IMR-90 (cell line): ENCODE measurements at regions not wholly inside any gene's neighbourhood (a gene's known extent, or its start where the extent isn't known, plus 50 kb on each side); places are given as distances from the start of the nearest gene placed in this dataset.

Experiments
- ATAC-seq: fragments of 200-7000 bp; cut with Tn5 transposase; 2 replicates; pipeline ENCODE4 v1.9.1; 2020; ENCODE audit warnings: low read depth, mild to moderate bottlenecking, moderate library complexity
- BruUV-seq: library from RNA; stranded (reverse); fragments of 400-500 nt; replicated peaks from 2 replicates; lab custom pipeline; 2021; lab: Mats Ljungman, UMichigan
- CTCF ChIA-PET: fragments of 300-600 bp; formaldehyde crosslinking; extraction: SDS; loops from one replicate; lab custom pipeline; 2021; ENCODE audit warnings: antibody characterized with exemption; lab: Yijun Ruan, JAX
- POLR2A ChIA-PET: fragments of 300-600 bp; sonication (Branson Sonifier 250); formaldehyde crosslinking; loops from one replicate; lab custom pipeline; 2022; ENCODE audit warnings: antibody characterized with exemption; ENCODE audit not compliant: unreplicated experiment; lab: Charles Lee
- DNase-seq: peaks from one replicate; pipeline ENCODE4 v3.0.0; 2013
- H2AFZ ChIP-seq: replicated peaks from 2 replicates; pipeline ENCODE3; 2013; ENCODE audit warnings: low read length, mild to moderate bottlenecking; ENCODE audit not compliant: poor library complexity
- H2AK5ac ChIP-seq: 2 replicates; pipeline ENCODE4 v1.6.1; 2013; ENCODE audit warnings: low read depth, low read length, inconsistent platforms
- H2AK9ac ChIP-seq: replicated peaks from 2 replicates; pipeline ENCODE3; 2013; ENCODE audit warnings: mild to moderate bottlenecking, low read depth, low read length, moderate library complexity; ENCODE audit not compliant: poor library complexity
- H2BK120ac ChIP-seq: 2 replicates; pipeline ENCODE4 v1.6.1; 2013; ENCODE audit warnings: low read depth, low read length, inconsistent platforms
- H2BK15ac ChIP-seq: 3 replicates; pipeline ENCODE4 v1.6.1; 2013; ENCODE audit warnings: low read depth, low read length, inconsistent platforms
- H2BK20ac ChIP-seq: 2 replicates; pipeline ENCODE4 v1.6.1; 2013; ENCODE audit warnings: low read depth, mild to moderate bottlenecking, inconsistent platforms, low read length, moderate library complexity
- H2BK5ac ChIP-seq: 2 replicates; pipeline ENCODE4 v1.6.1; 2013; ENCODE audit warnings: mild to moderate bottlenecking, low read depth, low read length, inconsistent platforms; ENCODE audit not compliant: poor library complexity, severe bottlenecking
- H3K14ac ChIP-seq: replicated peaks from 2 replicates; pipeline ENCODE4 v1.6.1; 2013; ENCODE audit warnings: low read depth, low read length, inconsistent platforms
- H3K18ac ChIP-seq: 2 replicates; pipeline ENCODE4 v1.6.1; 2013; ENCODE audit warnings: low read depth, low read length, control low read depth
- H3K23ac ChIP-seq: 2 replicates; pipeline ENCODE4 v1.6.1; 2013; ENCODE audit warnings: low read depth, low read length, inconsistent platforms
- H3K27ac ChIP-seq: 2 replicates; pipeline ENCODE4 v1.5.1; 2013; ENCODE audit warnings: mild to moderate bottlenecking, control low read depth, low read length; ENCODE audit not compliant: insufficient read depth
- H3K27me3 ChIP-seq: 2 replicates; pipeline ENCODE4 v1.6.1; 2013; ENCODE audit warnings: low read length; ENCODE audit not compliant: control insufficient read depth, insufficient read depth
- H3K36me3 ChIP-seq: 2 replicates; pipeline ENCODE4 v1.6.1; 2013; ENCODE audit warnings: low read length, mixed read lengths; ENCODE audit not compliant: control insufficient read depth, insufficient read depth
- H3K4ac ChIP-seq: 2 replicates; pipeline ENCODE4 v1.6.1; 2013; ENCODE audit warnings: low read depth, low read length, inconsistent platforms
- H3K4me1 ChIP-seq: 2 replicates; pipeline ENCODE4 v1.6.1; 2013; ENCODE audit warnings: low read length, mixed read lengths; ENCODE audit not compliant: control insufficient read depth, insufficient read depth
- H3K4me2 ChIP-seq: 2 replicates; pipeline ENCODE4 v1.6.1; 2013; ENCODE audit warnings: low read depth, mild to moderate bottlenecking, control low read depth, low read length, moderate library complexity
- H3K4me3 ChIP-seq: 2 replicates; pipeline ENCODE4 v1.5.1; 2013; ENCODE audit warnings: low read depth, mild to moderate bottlenecking, control low read depth, low read length, moderate library complexity; ENCODE audit not compliant: insufficient read depth
- H3K56ac ChIP-seq: 2 replicates; pipeline ENCODE4 v1.6.1; 2013; ENCODE audit warnings: low read length, inconsistent platforms; ENCODE audit not compliant: insufficient read depth; ENCODE audit errors: extremely low read depth
- H3K79me1 ChIP-seq, 2 experiments: 2 replicates each; pipeline ENCODE4 v1.6.1; 2013; ENCODE audit warnings: low read length in 2 of 2, inconsistent platforms in 1 of 2, low read depth in 1 of 2
- H3K9ac ChIP-seq: 2 replicates; pipeline ENCODE4 v1.6.1; 2013; ENCODE audit warnings: low read depth, low read length, control low read depth
- H3K9me1 ChIP-seq: 2 replicates; pipeline ENCODE4 v1.6.1; 2013; ENCODE audit warnings: low read length, inconsistent platforms; ENCODE audit not compliant: insufficient read depth
- H3K9me3 ChIP-seq: 2 replicates; pipeline ENCODE4 v1.6.1; 2013; ENCODE audit warnings: low read length; ENCODE audit not compliant: control insufficient read depth, insufficient read depth
- H4K20me1 ChIP-seq: 2 replicates; pipeline ENCODE4 v1.6.1; 2013; ENCODE audit warnings: low read length, inconsistent platforms; ENCODE audit not compliant: insufficient read depth
- H4K5ac ChIP-seq: 2 replicates; pipeline ENCODE4 v1.6.1; 2013; ENCODE audit warnings: mild to moderate bottlenecking, low read depth, low read length, control low read depth
- H4K8ac ChIP-seq, 2 experiments: 2 replicates each; pipeline ENCODE4 v1.6.1; 2013; ENCODE audit warnings: low read depth in 2 of 2, low read length in 2 of 2, control low read depth in 1 of 2, inconsistent platforms in 1 of 2
- H4K91ac ChIP-seq: 2 replicates; pipeline ENCODE4 v1.6.1; 2013; ENCODE audit warnings: low read depth, low read length, inconsistent platforms; ENCODE audit not compliant: insufficient read depth
- BHLHE40 ChIP-seq: fragments of 150-350 bp; IDR thresholded peaks from 2 replicates; pipeline ENCODE4 v1.6.1; 2016; ENCODE audit warnings: mild to moderate bottlenecking, low read depth, low read length
- CEBPB ChIP-seq: IDR thresholded peaks from 2 replicates; pipeline ENCODE4 v1.6.1; 2012; ENCODE audit warnings: low read depth, low read length, improper control_type of control experiment
- CHD1 ChIP-seq: IDR thresholded peaks from 2 replicates; pipeline ENCODE4 v1.6.1; 2012; ENCODE audit warnings: low read depth, low read length, improper control_type of control experiment
- MAFK ChIP-seq: IDR thresholded peaks from 2 replicates; pipeline ENCODE4 v1.6.1; 2012; ENCODE audit warnings: low read depth, low read length, improper control_type of control experiment
- RCOR1 ChIP-seq: IDR thresholded peaks from 2 replicates; pipeline ENCODE4 v1.6.1; 2012; ENCODE audit warnings: mild to moderate bottlenecking, low read length, improper control_type of control experiment; ENCODE audit not compliant: insufficient replicate concordance
- SMC3 ChIP-seq: fragments of 150-350 bp; IDR thresholded peaks from 2 replicates; pipeline ENCODE4 v1.6.1; 2016; ENCODE audit warnings: low read depth, mild to moderate bottlenecking, antibody characterized with exemption, low read length, moderate library complexity
- WGBS, 2 experiments: methylation state at CpG; one replicate each; pipeline versions ENCODE4 v1.1.5 to v1.1.7; 2013; ENCODE audit warnings: missing lambda C conversion rate in 2 of 2; ENCODE audit not compliant: insufficient read length in 1 of 2; ENCODE audit errors: extremely low coverage in 2 of 2; 5-methylcytosine and 5-hydroxymethylcytosine counted together
- dilution Hi-C: fragments of 300-500 bp; cut with HindIII; formaldehyde crosslinking; loops from one replicate; pipeline ENCODE4 v1.14.3; 2018; ENCODE audit warnings: low sequenced_read_pairs; ENCODE audit not compliant: unreplicated experiment
- in situ Hi-C: fragments of 300-500 bp; cut with MboI; formaldehyde crosslinking; loops from 3 replicates; pipeline ENCODE4 v1.14.3; 2019; ENCODE audit warnings: low sequenced_read_pairs, inconsistent platforms, mixed read lengths
- intact Hi-C: fragments of 100-400 bp; cut with micrococcal nuclease; formaldehyde crosslinking; loops from 2 replicates; pipeline ENCODE4 v1.10.0; 2022
- TF ChIP-seq, protein P1 (sequence below): conservative IDR thresholded peaks from 2 replicates; pipeline ENCODE4 v1.5.1; 2012; ENCODE audit warnings: mild to moderate bottlenecking, low read depth, low read length, improper control_type of control experiment

DNA sequence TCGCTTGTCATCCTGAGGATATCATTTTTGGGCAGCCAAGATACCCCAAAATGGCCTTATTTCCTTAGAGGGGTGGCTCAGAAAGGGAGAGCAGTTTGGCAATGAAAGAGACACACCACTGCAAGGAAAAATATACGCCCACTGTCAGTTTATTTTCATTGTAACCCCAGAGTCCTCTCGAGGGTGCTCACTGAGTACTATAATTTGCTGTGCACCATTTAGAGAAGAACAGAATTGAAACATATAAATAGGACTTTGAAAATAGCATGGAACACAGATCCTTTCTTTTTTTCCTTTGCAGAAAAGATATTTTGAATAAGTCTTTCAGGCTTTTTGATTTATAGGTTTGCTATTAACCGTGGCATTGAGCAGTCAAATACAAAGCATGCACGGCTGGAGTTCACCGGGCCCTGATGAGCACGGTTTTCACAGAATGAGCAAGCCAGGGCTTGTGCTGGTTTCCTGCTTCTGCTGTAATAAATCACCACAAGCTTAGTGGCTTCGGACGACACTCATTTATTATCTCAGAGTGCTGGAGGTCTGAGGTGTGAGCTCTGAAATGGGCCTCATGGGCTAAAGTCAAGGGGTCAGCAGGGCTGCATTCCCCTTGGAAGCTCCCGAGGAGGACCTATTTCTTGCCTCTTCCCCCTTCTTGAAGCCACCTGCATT is 152.3 kb downstream of the ZNF664 start:
- no TSS peak for BruUV-seq

More for the DNA sequence above, 152.3 kb downstream of the ZNF664 start:
- DNase-seq (no peak), ATAC-seq (no peak)
- dilution Hi-C loops (no loop called here), in situ Hi-C loops (no loop called here), intact Hi-C loops (no loop called here)
- Histone ChIP-seq H3K9me3 (no peaks in the 10 kb centered on the region), H4K91ac (no peak overlapping the region), H3K18ac (no peak overlapping the region), H3K27me3 (peaks cover 20% of the 10 kb centered on the region), H3K9ac (no peak overlapping the region), H3K56ac (no peak overlapping the region), H3K36me3 (no peaks in the 10 kb centered on the region), H2AK9ac (no peak overlapping the region), H3K27ac (no peak overlapping the region), H2BK15ac (no peak overlapping the region), H2BK5ac (no peak overlapping the region), H3K14ac (no peak overlapping the region), H2AK5ac (no peak overlapping the region), H3K4me3 (no peak overlapping the region), H2BK20ac (no peak overlapping the region), H3K4ac (no peak overlapping the region), H3K4me1 (no peaks in the 10 kb centered on the region), H4K20me1 (no peaks in the 10 kb centered on the region), H3K4me2 (no peak overlapping the region), H4K5ac (no peak overlapping the region), H4K8ac (no peak overlapping the region), H3K79me1 (no peaks in the 10 kb centered on the region), H3K23ac (no peak overlapping the region), H2AFZ (no peak overlapping the region), H2BK120ac (no peak overlapping the region), H3K9me1 (no peaks in the 10 kb centered on the region)
- TF ChIP-seq, protein P1, sequence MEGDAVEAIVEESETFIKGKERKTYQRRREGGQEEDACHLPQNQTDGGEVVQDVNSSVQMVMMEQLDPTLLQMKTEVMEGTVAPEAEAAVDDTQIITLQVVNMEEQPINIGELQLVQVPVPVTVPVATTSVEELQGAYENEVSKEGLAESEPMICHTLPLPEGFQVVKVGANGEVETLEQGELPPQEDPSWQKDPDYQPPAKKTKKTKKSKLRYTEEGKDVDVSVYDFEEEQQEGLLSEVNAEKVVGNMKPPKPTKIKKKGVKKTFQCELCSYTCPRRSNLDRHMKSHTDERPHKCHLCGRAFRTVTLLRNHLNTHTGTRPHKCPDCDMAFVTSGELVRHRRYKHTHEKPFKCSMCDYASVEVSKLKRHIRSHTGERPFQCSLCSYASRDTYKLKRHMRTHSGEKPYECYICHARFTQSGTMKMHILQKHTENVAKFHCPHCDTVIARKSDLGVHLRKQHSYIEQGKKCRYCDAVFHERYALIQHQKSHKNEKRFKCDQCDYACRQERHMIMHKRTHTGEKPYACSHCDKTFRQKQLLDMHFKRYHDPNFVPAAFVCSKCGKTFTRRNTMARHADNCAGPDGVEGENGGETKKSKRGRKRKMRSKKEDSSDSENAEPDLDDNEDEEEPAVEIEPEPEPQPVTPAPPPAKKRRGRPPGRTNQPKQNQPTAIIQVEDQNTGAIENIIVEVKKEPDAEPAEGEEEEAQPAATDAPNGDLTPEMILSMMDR = no peak
- TF ChIP-seq BHLHE40 (no peak), CEBPB (no peak), CHD1 (no peak), RCOR1 (no peak), SMC3 (no peak), MAFK (no peak)
- WGBS, 2 experiments = no CpG with 5 or more reads among the region's 10 CpGs
- POLR2A ChIA-PET = no interaction called here
- CTCF ChIA-PET = no interaction called here
